Activated B cell treated with CpG ODN at 0.5 μM for 24 hours (primary cell): ENCODE measurements at regions not wholly inside any gene's neighbourhood (a gene's known extent, or its start where the extent isn't known, plus 50 kb on each side); places are given as distances from the start of the nearest gene placed in this dataset.

ENCODE experiments used
- ATAC-seq: fragments of 200-7000 bp; cut with Tn5 transposase; one replicate; pipeline ENCODE4 v1.10.0; 2021; ENCODE audit warnings: low read depth, mild to moderate bottlenecking, moderate library complexity
- CTCF ChIA-PET: fragments of 350-600 bp; sonication (Branson Sonifier 250); formaldehyde crosslinking; loops from one replicate; lab custom pipeline; 2021; ENCODE audit warnings: antibody characterized with exemption; lab: Charles Lee
- POLR2A ChIA-PET: fragments of 350-600 bp; sonication (Branson Sonifier 250); formaldehyde crosslinking; loops from one replicate; lab custom pipeline; 2021; ENCODE audit warnings: antibody characterized with exemption; lab: Charles Lee
- DNase-seq: peaks from one replicate; pipeline ENCODE4 v3.0.0; 2022
- H3K27ac Mint-ChIP-seq: one replicate; pipeline ENCODE4 v1.8.0; 2020; ENCODE audit warnings: mixed read lengths
- H3K27me3 Mint-ChIP-seq: one replicate; pipeline ENCODE4 v1.8.0; 2021; ENCODE audit warnings: mixed read lengths
- H3K36me3 Mint-ChIP-seq: one replicate; pipeline ENCODE4 v1.8.0; 2021; ENCODE audit warnings: low read depth, mixed read lengths
- H3K4me1 Mint-ChIP-seq: one replicate; pipeline ENCODE4 v1.8.0; 2021; ENCODE audit warnings: mixed read lengths
- H3K4me3 Mint-ChIP-seq: one replicate; pipeline ENCODE4 v1.8.0; 2020; ENCODE audit warnings: mild to moderate bottlenecking, mixed read lengths
- H3K9me3 Mint-ChIP-seq: one replicate; pipeline ENCODE4 v1.8.0; 2020; ENCODE audit warnings: mixed read lengths
- intact Hi-C: fragments of 100-400 bp; cut with micrococcal nuclease; formaldehyde crosslinking; loops from one replicate; pipeline ENCODE4 v1.15.1; 2024
- TF ChIP-seq, protein P1 (sequence below): fragments of 200-600 bp; IDR thresholded peaks from one replicate; pipeline ENCODE4 v1.8.0; 2022; ENCODE audit warnings: antibody characterized with exemption, mild to moderate bottlenecking

DNA sequence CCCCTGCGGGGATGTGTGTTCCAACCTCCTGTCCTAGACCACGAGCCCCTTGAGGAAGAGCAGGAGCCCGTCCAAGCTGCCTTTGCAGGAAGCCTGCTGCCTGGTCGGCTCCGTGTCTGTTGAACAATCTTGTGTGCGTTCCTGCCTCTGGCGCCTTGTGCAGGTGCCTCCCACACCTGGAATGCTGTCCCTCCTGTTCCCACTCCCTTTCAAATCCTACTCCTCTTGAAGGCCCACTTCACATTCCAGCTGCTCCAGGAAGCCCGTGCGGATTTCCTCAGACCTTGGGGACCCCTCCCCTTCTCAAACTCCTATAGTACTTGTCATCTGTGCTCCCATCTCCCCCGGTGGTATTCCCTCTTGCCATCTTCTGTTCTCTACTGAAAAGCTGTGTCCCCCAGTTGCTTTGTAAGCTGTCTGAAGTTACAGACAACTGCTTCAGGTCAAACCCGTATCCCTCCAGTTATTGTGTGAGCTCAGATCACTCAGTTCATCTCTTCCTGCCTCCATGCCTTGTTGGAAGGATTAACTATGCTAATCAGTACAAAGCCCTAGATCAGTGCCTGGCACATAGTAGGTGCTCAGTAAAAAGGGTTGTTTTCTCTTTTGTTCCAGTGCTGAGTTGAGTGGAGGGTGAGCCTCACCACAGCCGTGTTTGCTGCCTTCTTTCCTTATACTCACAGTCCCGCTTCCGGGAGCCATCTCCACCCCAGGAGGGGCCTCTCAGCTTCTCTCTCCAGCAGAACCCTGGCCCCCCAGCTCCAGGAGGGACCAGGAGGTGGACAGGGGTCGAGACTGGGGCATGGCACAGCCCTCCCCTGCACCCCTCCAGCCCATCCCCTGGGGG lies 241.8 kb upstream of the CIBAR2 start:
- TF ChIP-seq, protein P1, sequence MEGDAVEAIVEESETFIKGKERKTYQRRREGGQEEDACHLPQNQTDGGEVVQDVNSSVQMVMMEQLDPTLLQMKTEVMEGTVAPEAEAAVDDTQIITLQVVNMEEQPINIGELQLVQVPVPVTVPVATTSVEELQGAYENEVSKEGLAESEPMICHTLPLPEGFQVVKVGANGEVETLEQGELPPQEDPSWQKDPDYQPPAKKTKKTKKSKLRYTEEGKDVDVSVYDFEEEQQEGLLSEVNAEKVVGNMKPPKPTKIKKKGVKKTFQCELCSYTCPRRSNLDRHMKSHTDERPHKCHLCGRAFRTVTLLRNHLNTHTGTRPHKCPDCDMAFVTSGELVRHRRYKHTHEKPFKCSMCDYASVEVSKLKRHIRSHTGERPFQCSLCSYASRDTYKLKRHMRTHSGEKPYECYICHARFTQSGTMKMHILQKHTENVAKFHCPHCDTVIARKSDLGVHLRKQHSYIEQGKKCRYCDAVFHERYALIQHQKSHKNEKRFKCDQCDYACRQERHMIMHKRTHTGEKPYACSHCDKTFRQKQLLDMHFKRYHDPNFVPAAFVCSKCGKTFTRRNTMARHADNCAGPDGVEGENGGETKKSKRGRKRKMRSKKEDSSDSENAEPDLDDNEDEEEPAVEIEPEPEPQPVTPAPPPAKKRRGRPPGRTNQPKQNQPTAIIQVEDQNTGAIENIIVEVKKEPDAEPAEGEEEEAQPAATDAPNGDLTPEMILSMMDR: no peak

DNA sequence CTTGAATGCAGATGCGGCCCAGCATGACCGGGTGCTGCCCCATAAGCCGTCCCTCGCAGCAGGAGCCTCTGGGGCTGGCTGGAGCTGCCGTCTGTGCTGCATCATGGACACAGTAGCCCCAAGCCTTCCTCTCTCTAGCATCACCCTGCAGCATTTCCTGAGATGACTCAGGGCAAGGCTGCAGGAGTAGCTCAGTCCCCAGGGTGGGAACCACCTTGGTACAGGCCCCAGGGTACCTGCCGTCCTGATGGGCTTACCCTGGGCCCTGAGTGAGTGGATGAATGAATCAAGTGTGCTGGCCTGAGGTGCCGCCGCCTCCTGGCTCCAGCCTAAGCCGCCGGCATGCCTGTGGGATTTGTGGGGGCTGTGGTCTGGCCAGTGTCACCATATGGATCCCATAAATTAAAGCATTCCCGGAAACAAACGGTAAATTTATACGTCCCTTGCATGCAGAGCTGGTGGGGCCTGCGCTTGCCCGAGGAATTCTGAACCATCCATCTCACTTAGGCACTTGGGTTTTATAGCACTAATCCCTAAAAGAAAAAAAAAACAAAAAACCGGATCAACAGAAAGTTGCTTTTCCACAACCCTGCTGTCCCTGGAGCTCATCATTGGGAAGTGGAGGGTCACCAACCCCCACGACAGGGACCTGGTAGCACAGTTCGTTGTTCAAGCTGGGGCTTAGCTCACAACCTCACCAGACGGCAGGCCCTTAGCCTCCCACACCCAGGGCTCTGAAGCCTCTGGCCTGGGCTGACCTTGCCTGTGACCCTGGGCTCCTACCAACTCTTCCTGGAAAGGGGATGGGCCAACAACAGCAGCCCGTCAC lies 242.6 kb upstream of the CIBAR2 start:
- Mint-ChIP-seq H3K4me3 (no peak overlapping the region), H3K36me3 (no peaks in the 10 kb centered on the region), H3K9me3 (no peaks in the 10 kb centered on the region), H3K4me1 (no peaks in the 10 kb centered on the region), H3K27ac (no peak overlapping the region), H3K27me3 (peaks cover 1% of the 10 kb centered on the region)
- ChIA-PET POLR2A (no interaction called here), CTCF (interaction anchor here (1.4 kb wide), 1 partner anchor 57 kb away, joined by 3 read pairs; no protein-coding TSS in a partner anchor)
- ATAC-seq (no peak), DNase-seq (no peak)
- TF ChIP-seq, protein P1: no peak
- intact Hi-C loops: no loop called here

More for the DNA sequence above, 241.8 kb upstream of the CIBAR2 start:
- H3K36me3 Mint-ChIP-seq: no peaks in the 10 kb centered on the region
- DNase-seq (no peak), ATAC-seq (no peak)
- ChIA-PET POLR2A (no interaction called here), CTCF (interaction anchor here (1.4 kb wide), 1 partner anchor 56 kb away, joined by 3 read pairs; no protein-coding TSS in a partner anchor)
- no peaks in the 10 kb centered on the region for H3K9me3 Mint-ChIP-seq
- no peaks in the 10 kb centered on the region for H3K4me1 Mint-ChIP-seq
- peaks cover 1% of the 10 kb centered on the region for H3K27me3 Mint-ChIP-seq
- no peak overlapping the region for H3K4me3 Mint-ChIP-seq
- intact Hi-C loops: no loop called here
- H3K27ac Mint-ChIP-seq: no peak overlapping the region

DNA sequence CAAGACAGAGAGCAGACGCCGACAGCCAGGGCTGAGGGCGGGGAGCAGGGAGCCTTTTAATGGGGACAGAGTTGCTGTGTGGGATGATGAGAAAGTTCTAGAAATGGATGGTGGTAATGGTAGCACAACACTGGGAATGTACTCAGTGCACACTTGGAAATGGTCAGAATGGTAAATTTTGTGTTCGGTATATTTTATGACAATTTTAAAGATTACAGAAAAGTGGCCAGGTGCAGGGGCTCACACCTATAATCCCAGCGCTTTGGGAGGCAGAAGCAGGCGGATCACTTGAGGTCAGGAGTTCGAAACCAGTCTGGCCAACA lies 243.2 kb upstream of the CIBAR2 start:
- H3K27me3 Mint-ChIP-seq: peaks cover 1% of the 10 kb centered on the region
- CTCF ChIA-PET: interaction anchor here (1.4 kb wide), 1 partner anchor 58 kb away, joined by 3 read pairs; no protein-coding TSS in a partner anchor
- TF ChIP-seq, protein P1: no peak
- H3K36me3 Mint-ChIP-seq: no peaks in the 10 kb centered on the region
- DNase-seq: no peak
- intact Hi-C loops: no loop called here
- H3K4me3 Mint-ChIP-seq: no peak overlapping the region
- H3K4me1 Mint-ChIP-seq: no peaks in the 10 kb centered on the region
- POLR2A ChIA-PET: no interaction called here
- no peak for ATAC-seq
- H3K9me3 Mint-ChIP-seq: no peaks in the 10 kb centered on the region
- H3K27ac Mint-ChIP-seq: no peak overlapping the region

DNA sequence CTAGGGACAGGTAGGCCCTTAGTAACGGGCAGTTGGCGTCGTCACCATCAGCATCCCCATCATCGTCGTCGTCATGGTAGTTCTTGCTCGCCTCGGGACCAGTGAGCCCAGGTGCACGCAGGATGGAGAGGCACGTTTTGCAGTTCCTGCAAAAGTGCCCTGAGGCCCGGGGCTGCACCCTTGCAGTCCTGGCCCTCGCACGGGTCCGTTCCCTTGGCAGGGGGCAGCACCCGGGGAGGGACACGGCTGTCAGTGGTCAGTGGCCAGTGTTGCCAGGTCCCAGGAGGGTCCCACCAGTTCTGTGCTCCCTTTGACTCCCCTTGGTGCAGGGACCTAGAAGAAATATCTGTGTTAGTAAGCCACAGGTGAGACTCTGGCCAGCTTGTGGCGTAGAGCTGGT lies 243.9 kb upstream of the CIBAR2 start:
- Mint-ChIP-seq H3K27me3 (peaks cover 1% of the 10 kb centered on the region), H3K4me3 (no peak overlapping the region), H3K9me3 (no peaks in the 10 kb centered on the region), H3K27ac (no peak overlapping the region), H3K36me3 (no peaks in the 10 kb centered on the region), H3K4me1 (no peaks in the 10 kb centered on the region)
- ChIA-PET CTCF (no interaction called here), POLR2A (no interaction called here)
- TF ChIP-seq, protein P1: no peak
- ATAC-seq: no peak
- intact Hi-C loops: no loop called here
- DNase-seq: no peak

DNA sequence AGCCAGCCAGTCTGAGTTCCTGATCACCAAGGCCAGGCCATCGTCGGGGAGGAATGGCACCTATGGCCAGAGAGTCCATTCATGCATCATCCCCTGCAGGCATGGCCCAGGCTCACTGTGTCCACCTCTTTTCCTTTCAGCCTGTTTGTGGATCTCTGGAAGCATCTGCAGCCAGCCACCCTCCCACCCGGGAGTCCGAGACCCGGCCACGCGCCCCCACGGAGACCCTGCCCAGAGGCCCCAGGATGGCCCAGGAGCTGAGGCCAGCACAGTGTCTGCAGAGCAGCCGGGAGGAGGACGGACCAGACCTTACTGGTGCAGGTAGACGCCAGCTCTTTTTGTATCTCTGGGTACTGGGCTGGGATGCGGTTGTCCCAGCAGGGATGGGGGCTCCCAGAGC lies 245.1 kb upstream of the CIBAR2 start:
- Mint-ChIP-seq H3K27ac (no peak overlapping the region), H3K4me3 (no peak overlapping the region), H3K27me3 (peaks cover 1% of the 10 kb centered on the region), H3K4me1 (no peaks in the 10 kb centered on the region), H3K36me3 (no peaks in the 10 kb centered on the region), H3K9me3 (no peaks in the 10 kb centered on the region)
- ChIA-PET POLR2A (no interaction called here), CTCF (no interaction called here)
- TF ChIP-seq, protein P1: no peak
- DNase-seq (no peak), ATAC-seq (no peak)
- intact Hi-C loops: no loop called here
